A549 (cell line): ENCODE measurements at regions not wholly inside any gene's neighbourhood (a gene's known extent, or its start where the extent isn't known, plus 50 kb on each side); places are given as distances from the start of the nearest gene placed in this dataset.

Experiments used
- ATAC-seq, 2 experiments: fragments of 200-7000 bp in 1 of 2; fragments of >200 bp in 1 of 2; cut with Nextera tagmentation in 1 of 2; cut with Tn5 transposase in 1 of 2; 3 replicates each; pipeline versions ENCODE4 v1.8.0 to v1.9.1; 2018 to 2020; ENCODE audit warnings: mild to moderate bottlenecking in 1 of 2, moderate library complexity in 1 of 2
- CTCF ChIA-PET: fragments of 300-600 bp; sonication (Branson Sonifier 250); formaldehyde crosslinking; extraction: SDS; loops from one replicate; lab custom pipeline; 2021; ENCODE audit warnings: antibody characterized with exemption, inconsistent platforms; lab: Yijun Ruan, JAX
- POLR2A ChIA-PET: fragments of 350-600 bp; formaldehyde crosslinking; extraction: SDS; loops from one replicate; lab custom pipeline; 2021; ENCODE audit warnings: antibody characterized with exemption, inconsistent platforms; lab: Yijun Ruan, JAX
- DNase-seq, 2 experiments: peaks; one replicate each; pipeline versions ENCODE4 v3.0.0 to v3.0.0-alpha.2; 2011 to 2016; ENCODE audit warnings: low read depth in 1 of 2, low spot score in 1 of 2
- FAIRE-seq: peaks from 2 replicates; lab custom pipeline; 2011; peaks lifted over from hg19 to GRCh38; lab: Jason Lieb, UNC
- H3K27ac ChIP-seq, 2 experiments: fragments of >200 bp; sonication (Bioruptor Twin); formaldehyde crosslinking; 3 replicates each; pipeline ENCODE4 v1.5.1; 2016 to 2017
- H3K4me1 ChIP-seq: fragments of >200 bp; sonication (Bioruptor Twin); formaldehyde crosslinking; 3 replicates; pipeline ENCODE4 v1.6.1; 2016
- H3K4me2 ChIP-seq: fragments of >200 bp; sonication (Bioruptor Twin); formaldehyde crosslinking; 3 replicates; pipeline ENCODE4 v1.6.1; 2016
- H3K4me3 ChIP-seq: fragments of >200 bp; sonication (Bioruptor Twin); formaldehyde crosslinking; 3 replicates; pipeline ENCODE4 v1.5.1; 2016
- H3K9me3 ChIP-seq: fragments of >200 bp; sonication (Bioruptor Twin); formaldehyde crosslinking; 3 replicates; pipeline ENCODE4 v1.6.1; 2016
- CBX8 ChIP-seq: fragments of 200-600 bp; sonication (generic); IDR thresholded peaks from 2 replicates; pipeline ENCODE4 v1.6.1; 2016
- CHD2 ChIP-seq: fragments of 150-350 bp; IDR thresholded peaks from 2 replicates; pipeline ENCODE4 v1.6.1; 2014; ENCODE audit warnings: low read length; ENCODE audit not compliant: partially characterized antibody
- CTCF ChIP-seq: fragments of >200 bp; sonication (Bioruptor Twin); formaldehyde crosslinking; IDR thresholded peaks from 3 replicates; pipeline ENCODE4 v1.5.1; 2016
- ELK1 ChIP-seq: fragments of 150-350 bp; IDR thresholded peaks from 2 replicates; pipeline ENCODE4 v1.6.1; 2014; ENCODE audit warnings: low read depth, mild to moderate bottlenecking, low read length
- HMGXB4 ChIP-seq: fragments of 250-450 bp; sonication (Bioruptor Pico); IDR thresholded peaks from 2 replicates; pipeline ENCODE4 v1.5.0; 2021; ENCODE audit warnings: mild to moderate bottlenecking, moderate library complexity, borderline replicate concordance
- HOXB5 ChIP-seq: fragments of 250-450 bp; sonication (Bioruptor Pico); IDR thresholded peaks from 2 replicates; pipeline ENCODE4 v1.5.0; 2020; ENCODE audit warnings: mild to moderate bottlenecking, moderate library complexity
- JUN ChIP-seq, 2 experiments: fragments of >200 bp; sonication (Bioruptor Twin); formaldehyde crosslinking; IDR thresholded peaks; 2 replicates in 1 of 2; 3 replicates in 1 of 2; pipeline ENCODE4 v1.6.1; 2016 to 2017
- JUNB ChIP-seq: fragments of >200 bp; sonication (Bioruptor Twin); formaldehyde crosslinking; IDR thresholded peaks from 2 replicates; pipeline ENCODE4 v1.6.1; 2016
- KDM1A ChIP-seq: fragments of 200-600 bp; sonication (generic); IDR thresholded peaks from 2 replicates; pipeline ENCODE4 v1.6.1; 2016; ENCODE audit warnings: low read depth, mild to moderate bottlenecking
- MAFK ChIP-seq: fragments of 450-650 bp; IDR thresholded peaks from 2 replicates; pipeline ENCODE4 v1.6.1; 2014; ENCODE audit not compliant: partially characterized antibody
- MAZ ChIP-seq: fragments of 150-350 bp; IDR thresholded peaks from 2 replicates; pipeline ENCODE4 v1.6.1; 2014; ENCODE audit warnings: antibody characterized with exemption, low read depth, low read length, borderline replicate concordance
- NFE2L2 ChIP-seq: fragments of 150-350 bp; conservative IDR thresholded peaks from 2 replicates; pipeline ENCODE4 v1.6.1; 2014; ENCODE audit warnings: low read length
- POLR2AphosphoS2 ChIP-seq: conservative IDR thresholded peaks from 2 replicates; pipeline ENCODE4 v1.6.1; 2012; ENCODE audit warnings: low read length, improper control_type of control experiment, inconsistent platforms
- RAD21 ChIP-seq, 2 experiments: fragments of >200 bp in 1 of 2; sonication (Bioruptor Twin) in 1 of 2; formaldehyde crosslinking in 1 of 2; IDR thresholded peaks in 1 of 2; conservative IDR thresholded peaks in 1 of 2; 2 replicates in 1 of 2; 3 replicates in 1 of 2; pipeline ENCODE4 v1.6.1; 2012 to 2018; ENCODE audit warnings: inconsistent platforms in 1 of 2
- RARB ChIP-seq: fragments of 250-450 bp; sonication (Bioruptor Pico); IDR thresholded peaks from 2 replicates; pipeline ENCODE4 v1.8.0; 2021; ENCODE audit warnings: mild to moderate bottlenecking, moderate library complexity
- RCOR1 ChIP-seq: fragments of 150-350 bp; IDR thresholded peaks from 2 replicates; pipeline ENCODE4 v1.6.1; 2014; ENCODE audit warnings: antibody characterized with exemption, low read length, low read depth
- RFX5 ChIP-seq: fragments of 450-650 bp; IDR thresholded peaks from 2 replicates; pipeline ENCODE4 v1.7.1; 2014; ENCODE audit warnings: antibody characterized with exemption, mild to moderate bottlenecking, moderate library complexity
- SREBF2 ChIP-seq: fragments of 450-650 bp; IDR thresholded peaks from 2 replicates; pipeline ENCODE4 v1.6.1; 2014; ENCODE audit warnings: mild to moderate bottlenecking, moderate library complexity
- TP53 ChIP-seq: fragments of 250-450 bp; sonication (Bioruptor Pico); IDR thresholded peaks from 2 replicates; pipeline ENCODE4 v1.5.0; 2021; ENCODE audit warnings: mild to moderate bottlenecking, moderate library complexity
- ZC3H11A ChIP-seq: fragments of 450-650 bp; IDR thresholded peaks from 2 replicates; pipeline ENCODE4 v1.6.1; 2014; ENCODE audit warnings: antibody characterized with exemption, mild to moderate bottlenecking
- ZSCAN20 ChIP-seq: fragments of 250-450 bp; sonication (Bioruptor Pico); IDR thresholded peaks from 2 replicates; pipeline ENCODE4 v1.8.0; 2022; ENCODE audit warnings: mild to moderate bottlenecking, moderate library complexity
- WGBS: methylation state at CpG from one replicate; pipeline ENCODE4 v1.1.6; 2017; ENCODE audit errors: missing lambda C conversion rate; 5-methylcytosine and 5-hydroxymethylcytosine counted together

GRCh38 chr22:47259990-47260389 is 497.5 kb downstream of the TBC1D22A start (continued):
- no peak for TF ChIP-seq CTCF
- TF ChIP-seq ZC3H11A, result no peak
- no peak for TF ChIP-seq CBX8
- no peak for TF ChIP-seq JUN (IDR thresholded peaks at IDR 0.05)
- no peak for TF ChIP-seq HMGXB4

- CTCF ChIA-PET, result no interaction called here
- POLR2A ChIA-PET, result no interaction called here
- 29% methylated on average over 6 of the region's 6 CpGs for WGBS
- FAIRE-seq, result no peak
- H3K9me3 ChIP-seq, result no peaks in the 10 kb centered on the region
- ATAC-seq, result no peak
- H3K27ac ChIP-seq, result no peak overlapping the region
- H3K4me3 ChIP-seq, result no peak overlapping the region
- no peak for DNase-seq
- no peak overlapping the region for H3K4me2 ChIP-seq
- H3K4me1 ChIP-seq, result no peaks in the 10 kb centered on the region
- no peak for TF ChIP-seq MAFK
- TF ChIP-seq RAD21 (conservative IDR thresholded peaks at IDR 0.05 in 1 of 2, IDR thresholded peaks at IDR 0.05 in 1 of 2), result no peak
- TF ChIP-seq TP53 (CRISPR knock-in tag), result no peak
- no peak for TF ChIP-seq ELK1
- no peak for TF ChIP-seq CBX8
- no peak for TF ChIP-seq CHD2
- no peak for TF ChIP-seq MAZ
- no peak for TF ChIP-seq NFE2L2
- no peak for TF ChIP-seq RARB (CRISPR knock-in tag)
- TF ChIP-seq SREBF2, result no peak
- TF ChIP-seq ZSCAN20 (CRISPR knock-in tag), result no peak
- no peak for TF ChIP-seq HOXB5 (CRISPR knock-in tag)
- no peak for TF ChIP-seq RCOR1
- TF ChIP-seq KDM1A, result no peak
- TF ChIP-seq JUNB, result no peak
- no peak for TF ChIP-seq POLR2AphosphoS2
- TF ChIP-seq ZC3H11A, result no peak
Measured at GRCh38 chr22:47259049-47259448, 496.6 kb downstream of the TBC1D22A start.

- ChIA-PET CTCF (no interaction called here), POLR2A (no interaction called here)
- 39% methylated on average over 6 of the region's 11 CpGs for WGBS
- DNase-seq, result no peak
- 0 out of 3 replicates have a peak, but pooled peaks cover 4% of the 10 kb centered on the region for H3K9me3 ChIP-seq
- ATAC-seq, result no peak
- no peak overlapping the region for H3K4me2 ChIP-seq
- FAIRE-seq, result no peak
- H3K27ac ChIP-seq, result no peak overlapping the region
- H3K4me3 ChIP-seq, result no peak overlapping the region
- TF ChIP-seq RFX5 (no peak), RARB (CRISPR knock-in tag) (no peak)
- H3K4me1 ChIP-seq, result no peaks in the 10 kb centered on the region
Measured at GRCh38 chr22:47257976-47258375, 495.5 kb downstream of the TBC1D22A start.
